Type B pancreatic cell (in vitro differentiated cells): ENCODE measurements at regions not wholly inside any gene's neighbourhood (a gene's known extent, or its start where the extent isn't known, plus 50 kb on each side); places are given as distances from the start of the nearest gene placed in this dataset.

Experiments used
- DNase-seq: peaks from one replicate; pipeline ENCODE4 v3.0.0; 2021; ENCODE audit warnings: mixed read lengths; ENCODE audit not compliant: unreplicated experiment; ENCODE audit errors: extremely low spot score
- H3K27ac Mint-ChIP-seq: 2 replicates; pipeline ENCODE4 v1.8.0; 2021; ENCODE audit warnings: mild to moderate bottlenecking, mixed read lengths
- H3K27me3 Mint-ChIP-seq: 2 replicates; pipeline ENCODE4 v1.8.0; 2021; ENCODE audit warnings: mixed read lengths
- H3K36me3 Mint-ChIP-seq: 2 replicates; pipeline ENCODE4 v1.8.0; 2021; ENCODE audit warnings: mixed read lengths
- H3K4me1 Mint-ChIP-seq: one replicate; pipeline ENCODE4 v1.8.0; 2021; ENCODE audit warnings: mixed read lengths; ENCODE audit not compliant: unreplicated experiment
- H3K4me3 Mint-ChIP-seq: 2 replicates; pipeline ENCODE4 v1.8.0; 2021; ENCODE audit warnings: mild to moderate bottlenecking, mixed read lengths
- H3K9me3 Mint-ChIP-seq: 2 replicates; pipeline ENCODE4 v1.8.0; 2021; ENCODE audit warnings: mixed read lengths
- TF ChIP-seq, protein P1 (sequence below): fragments of 200-600 bp; sonication (generic); conservative IDR thresholded peaks from 2 replicates; pipeline ENCODE4 v1.5.0; 2021; ENCODE audit warnings: antibody characterized with exemption, mild to moderate bottlenecking

DNA sequence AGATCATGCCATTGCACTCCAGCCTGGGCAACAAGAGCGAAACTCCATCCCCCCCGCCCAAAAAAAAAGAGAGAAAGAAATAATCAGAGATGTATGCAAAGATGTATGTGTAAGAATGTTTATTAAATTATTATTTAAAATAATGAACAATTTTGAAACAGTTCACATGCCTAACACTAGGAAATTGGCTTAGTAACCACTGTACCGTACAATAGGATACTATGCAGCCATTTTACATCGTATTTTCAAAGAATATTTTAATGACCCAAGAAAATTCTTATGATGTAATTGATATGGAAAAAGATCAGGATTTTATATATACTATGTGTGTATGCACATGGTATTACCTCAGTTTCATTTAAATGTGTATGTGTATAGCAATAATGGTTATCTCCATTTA is 190.5 kb downstream of the ZFP36L2 start:
- H3K4me1 Mint-ChIP-seq: peaks cover 49% of the 10 kb centered on the region
- H3K9me3 Mint-ChIP-seq: peaks cover 5% of the 10 kb centered on the region
- H3K4me3 Mint-ChIP-seq: no peak overlapping the region
- H3K27ac Mint-ChIP-seq: no peak overlapping the region
- TF ChIP-seq, protein P1, sequence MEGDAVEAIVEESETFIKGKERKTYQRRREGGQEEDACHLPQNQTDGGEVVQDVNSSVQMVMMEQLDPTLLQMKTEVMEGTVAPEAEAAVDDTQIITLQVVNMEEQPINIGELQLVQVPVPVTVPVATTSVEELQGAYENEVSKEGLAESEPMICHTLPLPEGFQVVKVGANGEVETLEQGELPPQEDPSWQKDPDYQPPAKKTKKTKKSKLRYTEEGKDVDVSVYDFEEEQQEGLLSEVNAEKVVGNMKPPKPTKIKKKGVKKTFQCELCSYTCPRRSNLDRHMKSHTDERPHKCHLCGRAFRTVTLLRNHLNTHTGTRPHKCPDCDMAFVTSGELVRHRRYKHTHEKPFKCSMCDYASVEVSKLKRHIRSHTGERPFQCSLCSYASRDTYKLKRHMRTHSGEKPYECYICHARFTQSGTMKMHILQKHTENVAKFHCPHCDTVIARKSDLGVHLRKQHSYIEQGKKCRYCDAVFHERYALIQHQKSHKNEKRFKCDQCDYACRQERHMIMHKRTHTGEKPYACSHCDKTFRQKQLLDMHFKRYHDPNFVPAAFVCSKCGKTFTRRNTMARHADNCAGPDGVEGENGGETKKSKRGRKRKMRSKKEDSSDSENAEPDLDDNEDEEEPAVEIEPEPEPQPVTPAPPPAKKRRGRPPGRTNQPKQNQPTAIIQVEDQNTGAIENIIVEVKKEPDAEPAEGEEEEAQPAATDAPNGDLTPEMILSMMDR: peak; percentile 60
- no peaks in the 10 kb centered on the region for H3K27me3 Mint-ChIP-seq
- H3K36me3 Mint-ChIP-seq: peaks cover 5% of the 10 kb centered on the region
- DNase-seq: no peak

GRCh38 chr2:43034921-43035320 is 191.5 kb downstream of the ZFP36L2 start:
- Mint-ChIP-seq H3K4me1 (peaks cover 48% of the 10 kb centered on the region), H3K27me3 (no peaks in the 10 kb centered on the region), H3K9me3 (peaks cover 9% of the 10 kb centered on the region), H3K4me3 (no peak overlapping the region), H3K27ac (no peak overlapping the region), H3K36me3 (peaks cover 5% of the 10 kb centered on the region)
- TF ChIP-seq, protein P1: no peak
- DNase-seq: no peak

- peaks cover 9% of the 10 kb centered on the region for H3K9me3 Mint-ChIP-seq
- peaks cover 5% of the 10 kb centered on the region for H3K36me3 Mint-ChIP-seq
- TF ChIP-seq, protein P1: no peak
- no peak for DNase-seq
- no peaks in the 10 kb centered on the region for H3K27me3 Mint-ChIP-seq
- no peak overlapping the region for H3K4me3 Mint-ChIP-seq
- H3K27ac Mint-ChIP-seq: peak overlapping the region; percentile 92
- H3K4me1 Mint-ChIP-seq: peaks cover 49% of the 10 kb centered on the region
Observed at GRCh38 chr2:43034242-43034619, 192.2 kb downstream of the ZFP36L2 start.

- Mint-ChIP-seq H3K4me1 (peaks cover 49% of the 10 kb centered on the region), H3K27me3 (no peaks in the 10 kb centered on the region), H3K4me3 (no peak overlapping the region), H3K9me3 (peaks cover 9% of the 10 kb centered on the region), H3K36me3 (peaks cover 5% of the 10 kb centered on the region), H3K27ac (peak overlapping the region; percentile 92)
- TF ChIP-seq, protein P1: no peak
- no peak for DNase-seq
Observed at GRCh38 chr2:43033466-43034241, 192.8 kb downstream of the ZFP36L2 start.

- Mint-ChIP-seq H3K27me3 (no peaks in the 10 kb centered on the region), H3K4me1 (peaks cover 46% of the 10 kb centered on the region), H3K36me3 (peaks cover 5% of the 10 kb centered on the region), H3K4me3 (no peak overlapping the region), H3K27ac (peak overlapping the region; percentile 92), H3K9me3 (peaks cover 9% of the 10 kb centered on the region)
- DNase-seq: no peak
- TF ChIP-seq, protein P1: no peak
Observed at GRCh38 chr2:43033016-43033270, 193.5 kb downstream of the ZFP36L2 start.
